Bronchial epithelial cell (primary cell): ENCODE measurements at regions not wholly inside any gene's neighbourhood (a gene's known extent, or its start where the extent isn't known, plus 50 kb on each side); places are given as distances from the start of the nearest gene placed in this dataset.

Experiments used
- DNase-seq: peaks from one replicate; pipeline ENCODE4 v3.0.0-alpha.2; 2010; ENCODE audit warnings: low read depth
- FAIRE-seq: peaks from 2 replicates; lab custom pipeline; 2011; peaks lifted over from hg19 to GRCh38; lab: Jason Lieb, UNC
- H3K27me3 ChIP-seq: 2 replicates; pipeline ENCODE4 v1.5.1; 2011; ENCODE audit warnings: low read length; ENCODE audit not compliant: control insufficient read depth, insufficient read depth
- H3K36me3 ChIP-seq: 2 replicates; pipeline ENCODE4 v1.5.1; 2011; ENCODE audit warnings: low read length; ENCODE audit not compliant: control insufficient read depth, insufficient read depth
- H3K4me3 ChIP-seq: 2 replicates; pipeline ENCODE4 v1.5.1; 2011; ENCODE audit warnings: mild to moderate bottlenecking, low read depth, low read length, control low read depth
- CTCF ChIP-seq: IDR thresholded peaks from 2 replicates; pipeline ENCODE4 v1.5.1; 2011; ENCODE audit warnings: mild to moderate bottlenecking, moderate library complexity, low read length, control low read depth, inconsistent platforms; ENCODE audit not compliant: insufficient read depth, severe bottlenecking

DNA sequence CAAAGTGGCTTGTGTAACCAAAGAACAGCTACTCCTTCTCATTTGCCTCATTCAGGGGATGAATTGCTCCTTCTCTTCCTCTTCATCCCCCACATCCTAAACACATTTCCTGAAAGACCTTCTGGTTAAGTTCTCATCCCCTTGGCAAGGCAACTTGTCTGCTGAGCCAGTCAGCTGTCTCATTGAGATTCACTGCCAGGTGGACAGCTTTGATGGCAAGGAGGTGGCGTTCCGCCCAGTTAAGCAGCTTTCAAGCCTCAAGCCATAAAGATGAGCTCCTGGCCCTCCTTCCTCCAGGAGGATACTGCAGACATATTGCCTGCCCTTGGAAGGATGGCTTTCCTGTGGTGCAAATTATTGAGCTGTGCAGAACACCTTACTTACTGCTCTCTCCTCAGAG lies 448.6 kb upstream of the MPDZ start:
- DNase-seq (no peak), FAIRE-seq (peak; percentile 23)
- H3K36me3 ChIP-seq = no peaks in the 10 kb centered on the region
- no peaks in the 10 kb centered on the region for H3K27me3 ChIP-seq
- no peak for TF ChIP-seq CTCF
- H3K4me3 ChIP-seq = no peak overlapping the region

- H3K4me3 ChIP-seq = no peak overlapping the region
- DNase-seq (peak; percentile 43), FAIRE-seq (no peak)
- no peak for TF ChIP-seq CTCF
- no peaks in the 10 kb centered on the region for H3K36me3 ChIP-seq
- no peaks in the 10 kb centered on the region for H3K27me3 ChIP-seq
Measured at GRCh38 chr9:13726746-13727145, 447.3 kb upstream of the MPDZ start.

- H3K4me3 ChIP-seq = no peak overlapping the region
- FAIRE-seq (no peak), DNase-seq (no peak)
- no peaks in the 10 kb centered on the region for H3K36me3 ChIP-seq
- TF ChIP-seq CTCF = no peak
- H3K27me3 ChIP-seq = no peaks in the 10 kb centered on the region
Measured at GRCh38 chr9:13725516-13725915, 446.0 kb upstream of the MPDZ start.

- DNase-seq = no peak
- Histone ChIP-seq H3K4me3 (no peak overlapping the region), H3K27me3 (no peaks in the 10 kb centered on the region), H3K36me3 (no peaks in the 10 kb centered on the region)
- TF ChIP-seq CTCF = no peak
- no peak for FAIRE-seq
Measured at GRCh38 chr9:13721481-13722235, 442.2 kb upstream of the MPDZ start.

DNA sequence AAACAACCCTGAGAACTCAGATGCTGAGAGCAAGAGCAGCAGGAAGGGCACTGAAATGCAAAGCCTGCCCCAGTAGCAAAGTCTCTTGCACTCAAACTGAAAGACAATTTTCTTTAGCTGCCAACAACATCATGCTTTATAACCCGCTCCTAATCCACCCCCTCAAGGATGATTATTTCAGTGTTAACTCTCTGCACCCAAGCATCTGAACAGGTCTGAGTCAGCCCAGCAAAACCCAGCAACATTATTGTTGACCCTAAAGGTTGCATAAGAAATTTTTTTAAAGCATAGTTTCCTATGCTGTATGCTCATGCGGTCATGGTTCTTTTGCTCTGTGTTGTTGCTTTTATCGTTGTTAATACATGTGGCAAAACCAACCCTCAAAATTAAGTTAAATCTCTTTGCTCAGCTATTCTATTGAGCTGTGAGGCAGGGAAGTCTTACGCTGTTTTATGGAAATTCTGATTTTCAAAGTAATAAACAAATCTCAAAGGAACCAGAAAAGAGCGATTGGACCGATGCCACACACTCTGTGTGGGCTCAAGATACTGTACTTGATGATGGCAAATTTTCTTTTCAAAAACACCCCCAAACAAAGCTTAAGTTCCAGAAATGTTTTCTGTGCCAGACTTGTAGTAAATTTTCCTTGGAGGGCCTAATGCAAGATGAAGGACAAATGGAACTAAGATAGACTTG lies 440.6 kb upstream of the MPDZ start:
- H3K27me3 ChIP-seq = no peaks in the 10 kb centered on the region
- peak; percentile 74 for DNase-seq
- no peak for TF ChIP-seq CTCF
- H3K36me3 ChIP-seq = no peaks in the 10 kb centered on the region
- peak; percentile 13 for FAIRE-seq
- no peak overlapping the region for H3K4me3 ChIP-seq
